ENCODE measurements at regions not wholly inside any gene's neighbourhood (a gene's known extent, or its start where the extent isn't known, plus 50 kb on each side); places are given as distances from the start of the nearest gene placed in this dataset.

DNA sequence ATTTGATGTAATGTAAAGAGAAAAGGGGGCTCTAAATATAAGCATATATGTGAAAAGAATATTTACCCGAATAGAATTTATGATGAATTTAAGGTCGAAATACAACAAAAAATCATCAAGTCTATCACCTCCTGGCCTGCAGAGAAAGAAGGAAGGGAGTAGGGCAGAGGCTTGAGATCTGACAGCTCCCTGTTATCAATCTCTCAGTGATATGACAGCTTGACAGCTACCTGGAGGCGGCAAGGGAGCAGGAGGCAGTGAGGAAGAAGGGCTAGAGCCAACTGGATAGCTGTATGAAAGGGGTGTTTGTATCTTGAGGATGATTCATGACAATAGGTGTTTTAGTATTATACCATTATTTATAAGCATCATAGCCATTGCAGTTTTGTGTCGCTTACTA lies 299.8 kb upstream of the DNAJC19 start:
- ChIA-PET POLR2A (ENCODE audit: partially characterized antibody) (interaction anchor here (0.5 to 0.6 kb wide), 2 partner anchors 21 to 54 kb away, joined by 4 to 6 read pairs; no protein-coding TSS in a partner anchor), CTCF (ENCODE audit: partially characterized antibody) (no interaction called here)
- no peak overlapping the region for H3K4me2 ChIP-seq (ENCODE audit: insufficient read depth in 1 of 2, low read depth in 2 of 2, low read length in 2 of 2)
- no peak overlapping the region for H3K4ac ChIP-seq (replicated peaks; ENCODE audit: insufficient read length, low read depth, low read length)
- H3K79me2 ChIP-seq (ENCODE audit: control insufficient read depth in 1 of 2, insufficient read depth in 2 of 2, low read length in 2 of 2) = no peaks in the 10 kb centered on the region
- no peak overlapping the region for H3K4me3 ChIP-seq (ENCODE audit: extremely low read depth in 1 of 4, insufficient read depth in 2 of 4, low read depth in 3 of 4, low read length in 4 of 4)
- H3K23me2 ChIP-seq (ENCODE audit: low read depth, low read length) = no peaks in the 10 kb centered on the region
- no peak overlapping the region for H2BK120ac ChIP-seq (replicated peaks; ENCODE audit: low read depth, low read length)
- H2AK5ac ChIP-seq (ENCODE audit: low read depth, low read length) = no peak overlapping the region
- H3K9ac ChIP-seq (replicated peaks in 1 of 4; ENCODE audit: extremely low read depth in 1 of 4, low read depth in 3 of 4, low read length in 3 of 4) = no peak overlapping the region
- WGBS, 2 experiments (ENCODE audit: extremely low coverage in 1 of 2, insufficient coverage in 1 of 2, insufficient read length in 1 of 2, insufficient replicate concordance in 2 of 2, low coverage in 1 of 2, low lambda C conversion rate in 2 of 2, missing lambda C conversion rate in 1 of 2) = 91% methylated on average over 4 of the region's 4 CpGs; no CpG with 5 or more reads in 1 of the 2 experiments
- no peak overlapping the region for H2BK20ac ChIP-seq (ENCODE audit: low read length)
- no peak overlapping the region for H2BK12ac ChIP-seq (ENCODE audit: low read depth, low read length)
- H3K4me1 ChIP-seq (replicated peaks in 1 of 4; ENCODE audit: control insufficient read depth in 3 of 4, insufficient read depth in 4 of 4, low read length in 3 of 4) = peaks cover 0 to 2% (median under 1%) of the 10 kb centered on the region in 4 experiments; a peak in 2 of 7 replicates
- no peaks in the 10 kb centered on the region for H3K9me3 ChIP-seq (ENCODE audit: insufficient read depth in 2 of 2, low read depth in 1 of 2, low read length in 1 of 2)
- DNase-seq (ENCODE audit: low read depth in 1 of 2, low spot score in 2 of 2) (no peak), FAIRE-seq (no peak)
- H3K79me1 ChIP-seq (ENCODE audit: low read depth, low read length) = no peaks in the 10 kb centered on the region
- no peak overlapping the region for H2BK5ac ChIP-seq (ENCODE audit: low read depth, low read length)
- H4K91ac ChIP-seq (replicated peaks; ENCODE audit: insufficient read length, low read length) = no peak overlapping the region
- H3K56ac ChIP-seq (replicated peaks; ENCODE audit: insufficient read length, low read depth, low read length) = no peak overlapping the region
- H3K36me3 ChIP-seq (ENCODE audit: control insufficient read depth in 2 of 4, insufficient read depth in 4 of 4, low read length in 3 of 4) = no peaks in the 10 kb centered on the region
- H2BK15ac ChIP-seq (ENCODE audit: low read length) = no peak overlapping the region
- no peak overlapping the region for H2AFZ ChIP-seq (ENCODE audit: low read length)
- H3K23ac ChIP-seq (ENCODE audit: insufficient read length) = no peak overlapping the region
- no peak overlapping the region for H4K8ac ChIP-seq (ENCODE audit: extremely low read depth, insufficient read depth, low read length)
- H4K5ac ChIP-seq (ENCODE audit: insufficient read length, low read depth, low read length) = no peak overlapping the region
- no peak overlapping the region for H3K27ac ChIP-seq (ENCODE audit: low read depth, low read length)
- no peak for TF ChIP-seq POLR2A (IDR thresholded peaks at IDR 0.05; ENCODE audit: control extremely low read depth in 1 of 2, low read depth in 2 of 2, low read length in 2 of 2)
- TF ChIP-seq RBBP5 (IDR thresholded peaks at IDR 0.05; ENCODE audit: borderline replicate concordance, low read depth, low read length) = no peak
- no peak overlapping the region for H3K14ac ChIP-seq (ENCODE audit: insufficient read length)
- no peaks in the 10 kb centered on the region for H3K27me3 ChIP-seq (replicated peaks in 1 of 4; ENCODE audit: control insufficient read depth in 3 of 4, extremely low read depth in 1 of 4, insufficient read depth in 3 of 4, low read length in 3 of 4)
- H3K18ac ChIP-seq (ENCODE audit: extremely low read depth, low read length) = no peak overlapping the region
- H4K20me1 ChIP-seq (replicated peaks in 1 of 2; ENCODE audit: control insufficient read depth in 1 of 2, insufficient read depth in 2 of 2, low read length in 2 of 2) = no peaks in the 10 kb centered on the region
